NCI-H2107 treated with DMSO at 0.1 percent for 48 hours (cell line): ENCODE measurements at regions not wholly inside any gene's neighbourhood (a gene's known extent, or its start where the extent isn't known, plus 50 kb on each side); places are given as distances from the start of the nearest gene placed in this dataset.

Source experiments
- DNase-seq: peaks from one replicate; lab custom pipeline; 2025; ENCODE audit not compliant: unreplicated experiment; lab: John Stamatoyannopoulos, UW

DNA sequence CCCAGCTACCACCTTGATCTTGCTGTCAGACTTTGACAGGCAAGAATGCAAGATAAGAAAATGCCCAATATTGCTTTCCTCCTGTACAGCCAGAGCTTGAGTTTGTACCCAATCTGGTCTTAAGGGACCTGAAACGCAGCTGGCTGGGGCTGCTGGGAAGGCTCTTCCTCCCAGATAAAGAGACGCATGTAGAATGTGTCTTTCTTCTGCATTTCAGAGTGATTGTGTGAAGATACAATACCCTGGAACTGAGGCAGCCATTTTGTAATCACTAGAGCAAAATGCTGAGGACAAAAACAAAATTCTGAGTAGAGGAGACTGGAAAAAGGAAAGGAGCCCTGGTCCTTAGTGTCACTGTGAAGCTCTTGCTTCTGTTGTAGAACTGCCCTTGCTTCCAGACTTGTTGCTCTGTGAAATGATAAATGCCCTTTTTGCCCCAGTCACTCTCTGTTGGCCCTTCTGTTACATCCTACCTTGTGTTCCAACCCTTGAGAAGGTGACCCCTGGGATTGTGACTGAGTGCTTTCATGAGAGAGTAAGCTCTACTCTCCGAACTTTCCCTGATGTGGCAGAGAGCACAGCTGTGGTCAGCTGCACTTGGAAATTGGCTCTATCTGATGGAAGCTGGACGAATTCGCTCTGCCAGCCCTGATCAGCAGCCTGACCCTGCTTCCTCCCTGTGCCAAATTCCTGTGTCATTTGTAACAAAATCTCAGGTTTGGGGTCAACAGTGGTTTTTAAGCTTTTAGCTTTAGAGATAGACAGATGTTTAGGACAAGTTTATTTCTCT lies 137.4 kb upstream of the RBMS1 start:
- no peak for DNase-seq

DNA sequence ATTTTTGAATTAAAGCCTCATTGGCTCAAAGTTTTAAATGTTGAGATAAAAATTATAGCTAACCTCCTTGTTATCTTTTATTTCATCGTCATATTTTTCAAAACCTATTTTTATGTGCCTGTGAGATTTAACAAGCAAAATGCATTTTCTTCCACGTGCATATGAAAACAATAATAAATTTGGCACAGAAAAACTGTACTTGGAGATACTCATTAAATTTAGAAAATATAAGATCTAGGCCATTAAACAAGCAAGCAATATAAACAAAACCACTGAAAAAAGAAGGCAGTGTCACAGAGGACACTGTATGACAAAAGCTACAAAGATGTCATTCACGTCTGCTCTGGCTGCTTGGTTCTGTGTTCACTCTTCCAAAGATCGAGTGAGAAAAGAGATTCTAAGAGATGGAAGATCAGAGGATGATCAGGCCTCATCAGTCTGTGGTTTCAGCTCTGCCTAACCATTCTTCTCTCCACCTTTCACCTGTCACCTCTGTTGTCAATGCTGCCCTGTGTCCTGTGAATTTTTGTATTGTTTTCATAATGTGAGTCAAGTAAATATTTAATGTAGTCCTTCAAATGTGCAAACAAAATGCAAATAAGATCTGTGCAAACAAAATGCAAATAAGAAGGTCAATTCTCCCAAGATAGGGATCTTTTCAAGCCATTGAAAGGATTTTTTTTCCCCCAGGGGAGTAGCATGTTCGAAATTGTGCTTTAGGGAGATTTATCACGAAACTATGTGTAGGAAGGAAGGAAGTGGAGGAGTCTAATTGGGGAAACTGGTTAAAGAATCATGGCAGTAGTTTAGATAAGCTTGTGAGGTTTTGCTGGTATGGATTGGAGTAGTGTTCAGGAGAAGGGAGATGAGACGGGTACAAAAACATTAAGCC lies 138.7 kb upstream of the RBMS1 start:
- no peak for DNase-seq

DNA sequence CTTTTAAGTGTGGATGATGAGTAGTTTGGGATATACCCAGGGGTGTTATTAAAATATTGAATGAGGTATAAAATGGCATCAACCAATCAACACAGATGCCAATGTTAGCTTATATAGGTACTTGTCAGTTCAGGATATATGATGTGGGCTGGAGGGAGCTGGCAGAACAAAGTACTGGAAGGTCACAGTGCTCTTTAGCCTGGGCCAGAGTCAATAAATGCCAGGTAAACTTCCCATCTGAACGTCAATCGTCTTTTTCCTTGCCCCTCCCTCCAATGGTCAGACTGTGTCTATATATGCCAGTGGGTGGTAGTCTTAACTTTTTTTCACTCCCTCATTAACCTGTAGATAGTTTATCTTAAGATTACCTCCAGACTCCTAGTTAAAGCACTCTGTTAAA lies 140.8 kb upstream of the RBMS1 start:
- DNase-seq = no peak

DNA sequence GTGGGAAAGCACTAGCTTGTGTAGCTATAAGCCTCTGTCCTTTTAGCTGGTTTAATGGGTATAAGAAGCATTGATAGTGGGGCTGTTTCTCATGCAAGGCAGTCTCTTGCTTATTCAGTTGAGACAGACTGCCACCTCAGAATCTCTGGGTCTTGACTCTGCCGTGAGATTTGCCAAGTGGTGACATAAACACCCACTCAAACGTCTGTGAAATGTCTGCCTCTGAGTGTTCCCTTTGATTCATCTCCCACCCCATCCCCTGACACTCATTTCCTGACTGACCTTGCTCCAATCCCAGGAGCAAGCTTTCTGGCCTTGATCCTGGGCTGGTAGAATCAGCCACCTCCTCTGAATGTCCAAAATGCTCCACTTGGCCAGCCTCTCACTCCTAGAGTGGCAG lies 141.9 kb upstream of the RBMS1 start:
- DNase-seq = no peak

DNA sequence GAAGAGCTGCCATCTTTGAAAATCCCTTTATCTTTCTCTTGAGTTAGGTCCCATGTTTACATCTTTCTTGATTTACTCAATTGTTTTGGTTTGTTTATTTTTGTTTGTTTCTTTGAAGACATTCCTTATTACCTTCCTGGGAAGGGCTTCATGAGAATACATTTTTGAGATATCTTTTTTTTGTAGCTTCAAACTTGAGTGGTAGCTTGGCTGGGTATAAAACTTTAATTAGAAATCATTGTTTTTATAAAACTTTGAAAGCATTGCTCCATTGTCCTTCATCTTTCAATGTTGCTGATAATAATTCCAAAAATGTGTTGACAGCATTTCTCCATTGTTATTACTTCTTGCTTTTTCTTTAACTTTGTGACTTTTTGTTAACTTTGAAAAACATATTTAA lies 145.9 kb upstream of the RBMS1 start:
- no peak for DNase-seq

DNA sequence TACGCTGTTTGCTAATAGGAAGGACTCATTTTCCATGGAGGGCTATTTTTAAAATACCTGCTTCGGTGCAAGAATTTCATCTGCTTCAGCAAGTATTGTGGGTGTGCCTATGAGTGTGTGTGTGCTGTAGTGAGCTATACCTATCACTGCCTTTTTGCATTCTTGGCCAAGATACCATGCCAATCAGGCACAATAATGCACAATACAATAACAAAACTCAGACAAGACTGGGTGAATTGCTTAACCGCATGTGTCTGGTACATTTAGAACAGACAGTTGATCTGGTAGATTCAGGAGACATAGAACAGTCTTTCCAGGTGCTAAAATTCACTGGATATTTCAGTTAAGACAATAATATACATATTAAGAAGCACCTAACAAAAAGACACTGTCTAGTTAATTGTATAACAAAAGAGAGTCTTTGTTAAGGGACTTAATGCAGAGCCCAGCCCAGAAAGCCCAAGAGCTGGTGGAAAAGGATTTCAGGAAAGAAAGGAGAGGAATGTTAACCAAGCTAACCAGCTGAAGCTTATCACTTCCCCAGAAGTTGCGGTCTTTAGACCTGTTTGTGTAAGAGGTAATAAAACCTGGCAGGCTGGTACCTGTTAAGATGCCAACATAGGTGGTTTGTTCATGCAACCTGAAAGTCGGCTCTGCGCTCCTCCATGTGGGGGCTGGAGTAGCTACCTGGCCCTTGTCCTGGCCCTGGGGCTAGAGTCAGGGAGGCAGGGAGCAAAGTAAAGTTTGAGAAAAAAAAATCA lies 153.3 kb upstream of the RBMS1 start:
- DNase-seq = no peak

DNA sequence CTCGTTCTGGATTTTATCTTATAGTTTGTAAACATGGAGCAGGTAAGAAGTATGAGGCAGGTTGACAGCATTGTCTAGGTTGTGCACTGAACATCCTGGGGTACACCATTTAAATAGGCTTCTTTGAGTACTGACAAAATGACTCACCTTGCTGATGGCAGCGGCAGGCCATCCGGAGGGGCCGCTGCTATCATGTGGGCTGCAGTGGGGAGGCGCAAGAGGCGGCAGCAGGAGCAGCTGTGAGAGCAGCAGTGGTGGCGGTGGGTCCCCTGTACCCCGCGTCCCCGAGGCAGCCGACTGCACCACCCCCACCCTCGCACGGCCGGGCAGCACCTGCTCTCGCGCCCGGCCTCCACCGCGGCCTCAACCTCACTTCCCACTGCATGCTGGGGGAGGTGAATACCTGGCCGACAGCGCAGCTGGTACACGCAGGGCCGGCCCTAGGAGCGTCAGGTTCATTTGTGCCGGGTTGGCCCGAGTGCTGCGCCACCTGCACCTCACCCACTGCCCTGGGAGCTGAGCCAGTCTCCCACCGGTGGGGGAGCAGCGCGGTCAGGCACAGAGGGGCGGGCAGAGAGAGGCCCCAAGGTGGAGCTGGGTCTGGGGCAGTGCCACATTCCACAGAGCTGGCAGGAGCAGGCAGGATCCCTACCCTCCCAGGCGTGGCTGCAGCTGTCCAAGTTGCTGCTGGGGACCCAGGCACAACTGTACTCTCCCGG lies 154.5 kb upstream of the RBMS1 start:
- DNase-seq = peak; percentile 64

DNA sequence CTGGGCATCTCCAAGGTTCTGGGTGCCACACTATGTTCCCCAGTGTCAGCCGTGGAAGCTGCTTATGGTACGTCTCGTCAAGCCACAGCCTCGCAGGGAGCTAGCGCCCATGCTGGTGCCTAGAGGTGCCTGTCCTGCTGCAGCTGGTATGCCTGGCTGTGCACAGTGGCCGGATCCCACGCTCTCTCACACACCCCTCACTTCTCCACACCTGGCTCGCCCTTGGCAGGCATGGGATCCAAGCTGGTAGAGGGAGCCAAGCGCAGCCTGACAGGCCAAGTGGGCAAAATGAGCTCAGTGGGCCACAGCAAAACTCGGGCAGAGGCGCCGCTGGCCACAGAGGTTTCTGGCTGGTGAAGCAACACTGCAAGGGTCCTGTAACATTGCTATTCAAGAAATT lies 156.1 kb upstream of the RBMS1 start:
- no peak for DNase-seq

DNA sequence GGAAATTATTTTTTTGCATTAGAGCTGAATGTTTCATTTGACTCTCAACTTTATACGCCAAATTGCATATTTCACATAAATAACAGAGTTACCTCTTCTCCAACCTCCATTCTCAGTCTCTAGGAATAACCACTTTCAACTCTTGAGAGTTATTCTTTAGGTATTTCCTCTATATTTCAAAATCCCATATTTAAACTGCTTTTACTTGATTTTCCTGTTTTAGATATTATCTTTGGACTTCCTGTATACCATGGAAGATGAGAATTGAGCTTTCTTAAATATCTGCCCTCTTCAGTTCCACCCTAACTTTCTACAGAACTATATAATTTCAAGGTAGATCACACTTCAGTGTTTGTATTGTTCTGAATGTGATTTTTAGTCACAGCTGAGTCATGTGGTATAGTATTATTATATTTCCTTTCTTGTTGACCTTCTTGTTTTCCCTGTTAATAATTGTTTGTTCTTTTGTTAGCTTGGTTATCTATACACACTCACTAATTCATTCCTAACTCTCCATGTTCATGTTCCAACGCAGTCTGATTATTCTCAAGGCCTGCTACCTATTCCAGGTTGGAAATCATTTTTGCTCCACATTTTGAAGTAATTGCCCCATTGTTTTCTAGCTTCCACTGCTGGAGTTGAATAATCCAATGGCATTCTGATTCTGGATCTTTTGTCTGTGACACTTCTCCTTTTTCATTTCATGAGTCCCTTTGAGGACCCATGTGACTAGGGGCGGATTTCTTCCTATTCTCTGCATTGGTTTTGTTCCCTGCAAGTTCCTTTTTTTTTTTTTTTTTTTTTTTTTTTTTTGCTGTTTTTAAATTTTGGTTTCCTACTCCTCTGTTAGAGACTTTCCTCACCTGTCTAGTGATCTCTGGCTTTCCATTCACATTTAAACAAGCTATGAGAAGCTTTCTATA lies 156.8 kb upstream of the RBMS1 start:
- DNase-seq = no peak

DNA sequence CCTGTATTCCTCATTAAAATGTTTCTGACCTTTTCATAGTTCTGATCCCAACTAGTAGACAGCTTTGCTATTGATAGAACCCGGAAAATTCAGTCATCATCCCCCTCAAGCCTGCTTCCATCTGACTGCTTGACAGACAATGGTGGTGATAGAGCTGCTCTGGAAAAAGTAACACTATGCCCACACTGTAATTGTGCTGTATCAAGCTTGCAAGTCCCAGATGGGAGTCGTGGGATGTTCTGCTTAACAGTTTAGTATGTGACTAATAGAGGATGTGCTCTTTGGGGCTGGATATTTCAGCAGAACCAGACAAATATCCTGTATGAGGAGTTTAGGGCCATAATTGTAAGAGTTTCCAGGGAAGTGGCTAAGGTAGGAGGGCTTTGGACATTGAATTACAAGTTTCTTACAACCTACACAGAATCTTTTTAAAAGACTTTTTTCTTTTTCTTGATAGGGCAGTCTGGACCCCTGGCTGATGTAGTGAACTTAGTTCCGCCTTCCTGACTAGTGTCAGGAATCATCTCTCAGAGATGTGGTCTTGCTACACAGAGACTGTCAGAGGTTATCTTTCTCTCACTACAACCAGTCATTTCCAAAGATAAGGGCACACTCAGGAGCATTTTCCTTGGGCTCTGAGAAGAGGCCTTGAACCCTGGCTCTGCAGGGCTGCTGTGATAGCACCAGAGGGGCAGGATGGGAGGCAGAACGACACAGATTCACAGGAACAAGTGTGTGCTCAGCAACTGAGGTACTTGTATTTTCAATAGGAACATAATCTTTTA lies 158.0 kb upstream of the RBMS1 start:
- DNase-seq = no peak

DNA sequence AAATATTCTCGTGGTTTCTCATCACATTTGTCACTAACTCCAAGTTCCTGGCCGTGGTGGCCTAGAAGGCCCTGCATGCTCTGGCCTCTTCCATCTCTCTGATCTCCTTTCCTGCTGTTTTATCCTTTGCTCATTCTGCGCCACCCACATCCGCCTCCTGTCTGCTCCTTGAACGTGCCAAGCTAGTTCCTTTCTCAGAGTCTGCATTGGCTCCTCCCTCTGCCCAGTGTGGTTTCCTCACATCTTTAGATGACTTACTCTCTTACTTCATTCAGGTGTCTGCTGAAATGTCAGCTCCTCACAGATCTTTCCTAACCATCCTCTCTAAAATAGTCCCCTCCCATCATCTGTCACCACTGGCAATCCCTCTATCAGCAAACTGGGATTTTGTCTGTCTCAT lies 158.6 kb upstream of the RBMS1 start:
- no peak for DNase-seq

DNA sequence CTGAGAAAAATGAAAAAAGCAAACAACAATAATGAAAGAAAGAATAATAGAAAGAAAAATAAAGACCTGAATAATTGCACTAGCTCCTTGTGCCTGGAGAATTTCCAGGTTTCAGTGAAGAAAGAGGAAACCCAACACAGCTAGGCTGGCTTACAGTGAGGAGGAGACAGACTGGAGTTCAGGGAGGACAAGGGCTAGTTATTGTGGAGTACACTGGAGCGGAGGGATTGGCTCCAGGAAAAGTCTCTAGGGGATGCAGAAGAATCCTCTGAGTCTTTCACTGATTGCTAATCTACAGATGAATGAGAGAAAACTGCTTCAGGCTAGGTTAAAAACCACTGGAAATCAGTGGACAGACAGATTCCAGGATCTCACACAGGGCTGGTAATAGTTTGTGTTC lies 163.6 kb upstream of the RBMS1 start:
- DNase-seq = no peak

DNA sequence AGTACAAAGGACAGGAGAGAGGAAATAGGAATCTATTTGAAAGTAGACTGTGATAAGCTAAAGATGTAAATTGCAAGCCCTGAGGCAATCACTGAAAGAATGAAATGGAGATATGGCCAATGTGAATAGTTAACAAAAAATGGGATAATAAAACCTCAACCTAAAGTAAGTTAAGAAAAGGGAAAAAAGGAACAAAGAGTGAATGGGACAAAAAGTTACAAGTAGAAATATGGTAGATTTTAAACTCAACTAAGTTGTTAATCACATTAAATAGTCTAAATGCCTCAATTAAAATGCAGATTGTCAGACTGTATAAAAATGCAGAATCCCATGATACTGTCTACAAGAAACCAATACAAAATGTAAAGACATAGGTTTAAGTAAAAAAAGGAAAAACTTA lies 165.2 kb upstream of the RBMS1 start:
- DNase-seq = no peak

DNA sequence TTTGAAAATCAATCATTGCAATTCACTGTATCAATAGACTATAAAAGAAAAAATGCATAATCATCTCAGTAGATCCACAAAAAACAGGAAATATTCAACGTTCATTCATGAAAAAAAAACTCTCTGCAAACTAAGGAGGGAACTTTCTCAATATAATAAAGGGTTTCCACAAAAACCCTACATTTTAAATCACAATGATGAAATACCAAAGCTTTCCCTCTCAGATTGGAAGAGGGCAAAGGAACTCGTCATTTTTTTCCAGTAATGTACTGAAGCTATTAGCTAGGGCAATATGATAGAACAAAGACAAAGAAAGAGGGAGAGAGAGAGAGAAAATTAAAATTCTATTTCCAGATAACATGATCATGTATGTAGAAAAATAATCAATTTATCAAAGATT lies 167.1 kb upstream of the RBMS1 start:
- DNase-seq = no peak

DNA sequence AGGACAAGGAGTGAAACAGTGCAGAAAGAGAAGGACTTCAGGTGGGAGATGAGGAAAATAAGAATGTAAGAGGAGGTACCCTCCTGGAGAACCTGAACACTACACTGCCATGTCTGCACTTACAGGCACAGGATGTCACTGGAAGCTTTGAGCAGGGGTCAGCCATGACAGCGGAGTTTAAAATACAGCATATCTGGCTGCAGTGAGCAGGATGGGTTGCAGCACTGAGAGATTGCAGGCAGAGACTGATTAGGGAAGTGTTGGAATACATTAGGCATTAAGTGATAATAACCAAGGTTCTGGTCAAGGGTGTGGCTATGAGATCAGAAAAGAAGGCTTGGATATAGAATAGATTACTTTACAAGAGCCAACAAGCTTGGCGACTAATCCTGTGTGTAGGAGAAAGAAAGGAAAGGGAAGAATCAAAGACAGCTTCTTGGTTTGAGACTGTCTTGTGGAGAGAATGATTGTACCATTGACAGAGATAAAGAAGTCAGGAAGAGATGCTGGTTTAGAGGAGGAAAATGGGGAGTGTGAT lies 171.1 kb upstream of the RBMS1 start:
- DNase-seq = no peak

DNA sequence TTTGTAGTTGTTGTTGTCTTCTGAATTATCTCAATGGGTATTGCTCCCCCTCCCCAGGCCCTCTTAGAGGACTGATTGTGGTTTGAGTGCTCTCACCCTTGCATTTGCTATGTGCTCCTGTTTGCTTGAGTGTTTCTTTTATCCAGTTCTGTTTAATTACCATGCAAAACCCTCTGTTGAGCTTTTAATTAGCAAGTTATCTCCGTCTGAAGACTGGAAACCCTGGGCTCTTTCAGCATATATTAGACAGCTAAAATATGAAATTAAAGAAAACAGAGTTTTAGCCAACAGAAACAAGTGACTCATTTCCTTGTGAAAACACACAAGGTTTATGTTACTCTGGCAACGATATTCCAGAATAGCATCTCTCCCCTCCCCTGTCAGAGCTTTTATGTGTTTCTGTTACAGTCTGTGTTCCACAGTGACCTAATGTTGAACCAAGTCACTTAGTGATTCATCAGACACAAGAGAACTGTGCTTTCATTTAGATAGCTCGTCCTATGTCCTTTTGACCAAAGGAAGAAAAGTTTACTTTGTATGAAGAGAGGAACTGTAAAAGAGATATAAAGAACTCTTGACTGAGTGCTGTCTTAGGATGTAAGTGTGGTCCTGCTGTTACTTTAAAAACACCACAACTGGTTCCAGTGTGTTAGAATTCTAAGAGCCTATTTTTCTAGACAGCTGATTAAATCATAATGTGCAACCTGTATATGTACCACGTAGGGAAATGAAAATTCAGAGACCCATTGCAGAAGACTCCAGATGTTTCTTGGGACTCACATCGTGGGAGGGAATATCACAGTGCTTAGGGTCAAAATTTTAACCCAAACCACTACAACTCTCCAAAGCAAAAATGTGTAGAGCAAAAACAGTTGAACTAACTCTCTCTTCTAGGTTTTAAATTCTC lies 172.8 kb upstream of the RBMS1 start:
- peak; percentile 43 for DNase-seq

DNA sequence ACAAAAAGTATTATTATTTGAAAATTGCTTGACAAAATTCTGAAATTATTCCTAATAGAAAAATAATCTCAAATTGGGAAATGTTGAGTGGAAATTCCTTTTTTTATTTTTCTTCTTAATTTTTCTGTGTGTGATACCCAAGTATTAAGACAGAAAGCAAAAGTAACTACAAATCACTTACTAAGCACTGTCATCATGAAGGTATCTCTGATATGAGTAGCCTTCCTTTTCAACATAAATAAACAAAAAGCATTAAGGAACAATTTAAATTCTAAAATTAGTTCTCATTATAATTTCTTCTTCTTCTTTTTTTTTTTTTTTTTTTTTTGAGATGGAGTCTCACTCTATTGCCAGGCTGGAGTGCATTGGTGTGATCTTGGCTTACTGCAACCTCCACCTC lies 174.2 kb upstream of the RBMS1 start:
- DNase-seq = no peak

DNA sequence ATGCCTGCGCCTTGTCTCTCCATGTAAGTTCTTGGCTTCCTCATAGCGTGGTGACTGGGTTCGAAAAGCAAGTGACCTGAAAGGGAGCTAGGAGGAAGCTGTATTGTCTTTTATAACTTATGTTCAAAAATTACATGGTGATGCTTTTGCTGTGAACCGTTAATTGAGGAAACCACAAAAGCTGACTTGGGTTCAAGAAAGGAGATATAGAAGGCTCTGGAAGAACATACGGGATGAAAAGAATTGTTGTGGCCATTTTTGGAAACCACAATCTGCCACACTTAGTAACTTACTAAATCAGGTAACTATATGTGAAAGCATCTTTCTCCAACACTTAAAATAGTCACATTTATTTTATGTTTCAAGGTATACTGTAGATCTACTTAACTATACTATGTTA lies 177.0 kb upstream of the RBMS1 start:
- no peak for DNase-seq
